ENCODE measurements at regions not wholly inside any gene's neighbourhood (a gene's known extent, or its start where the extent isn't known, plus 50 kb on each side); places are given as distances from the start of the nearest gene placed in this dataset.

DNA sequence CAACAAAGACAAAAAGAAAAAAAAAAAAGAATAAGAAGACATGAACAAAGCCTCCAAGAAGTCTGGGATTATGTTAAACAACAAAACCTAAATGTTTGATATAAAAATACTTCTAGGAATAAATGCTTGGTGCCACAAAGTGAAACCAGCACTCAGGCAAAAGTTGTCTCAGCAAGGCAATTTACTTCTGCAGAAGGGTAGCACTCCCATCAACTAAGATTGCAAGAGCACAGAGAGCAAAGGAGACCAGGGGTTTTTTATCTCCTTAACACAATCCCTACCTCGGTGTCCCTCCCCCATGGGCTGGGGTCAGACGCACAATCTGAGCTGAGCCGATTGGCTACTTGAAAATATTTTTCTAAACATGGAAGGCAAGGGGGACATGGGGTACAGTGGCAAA, 381.3 kb upstream of the SLC24A2 start:
- no peak for TF ChIP-seq CTCF (IDR thresholded peaks at IDR 0.05; ENCODE audit: unreplicated experiment)
- H3K36me3 Mint-ChIP-seq (ENCODE audit: insufficient read depth) = peaks cover 5% of the 10 kb centered on the region
- H3K9me3 Mint-ChIP-seq (ENCODE audit: low read depth) = peaks cover 58% of the 10 kb centered on the region
- no peaks in the 10 kb centered on the region for H3K27me3 Mint-ChIP-seq
- no peaks in the 10 kb centered on the region for H3K4me1 Mint-ChIP-seq (ENCODE audit: low read depth)
- no peak overlapping the region for H3K4me3 Mint-ChIP-seq (ENCODE audit: low read depth)
- H3K27ac Mint-ChIP-seq = no peak overlapping the region
- no peak for DNase-seq (ENCODE audit: low spot score, unreplicated experiment)

DNA sequence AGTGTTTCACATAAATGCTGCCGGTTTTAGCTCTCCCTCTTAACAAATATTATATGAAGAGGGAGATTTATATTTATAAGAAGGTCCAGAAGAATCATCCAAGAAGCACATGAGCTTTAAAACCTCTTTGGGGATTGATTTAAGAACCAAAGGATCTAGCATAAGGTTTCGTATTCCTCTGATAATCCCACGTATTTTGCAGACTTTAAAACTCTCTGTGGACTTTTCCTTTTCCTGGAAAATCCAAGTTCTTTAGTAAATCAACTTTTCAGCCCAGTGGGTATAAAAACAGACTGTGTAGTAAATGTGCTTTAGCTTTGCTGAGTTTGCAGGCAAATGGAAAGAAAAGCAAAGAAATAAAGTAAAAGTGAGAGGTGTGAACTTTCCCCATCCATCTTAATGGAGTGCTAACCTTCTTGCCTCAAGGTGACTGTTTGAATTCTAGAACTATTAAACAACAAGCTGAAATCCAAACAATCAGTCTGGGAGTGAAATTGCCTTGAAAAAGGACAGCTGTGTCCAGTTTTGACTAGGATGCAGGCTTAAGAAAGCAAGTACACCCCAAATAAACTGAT, 363.4 kb upstream of the SLC24A2 start:
- DNase-seq (ENCODE audit: low spot score, unreplicated experiment) = no peak
- Mint-ChIP-seq H3K4me3 (ENCODE audit: low read depth) (no peak overlapping the region), H3K36me3 (ENCODE audit: insufficient read depth) (no peaks in the 10 kb centered on the region), H3K27ac (no peak overlapping the region), H3K9me3 (ENCODE audit: low read depth) (no peaks in the 10 kb centered on the region), H3K4me1 (ENCODE audit: low read depth) (no peaks in the 10 kb centered on the region), H3K27me3 (no peaks in the 10 kb centered on the region)
- no peak for TF ChIP-seq CTCF (IDR thresholded peaks at IDR 0.05; ENCODE audit: unreplicated experiment)

- Mint-ChIP-seq H3K9me3 (ENCODE audit: low read depth) (no peaks in the 10 kb centered on the region), H3K27me3 (no peaks in the 10 kb centered on the region), H3K4me3 (ENCODE audit: low read depth) (no peak overlapping the region), H3K36me3 (ENCODE audit: insufficient read depth) (no peaks in the 10 kb centered on the region), H3K4me1 (ENCODE audit: low read depth) (peaks cover 14% of the 10 kb centered on the region), H3K27ac (no peak overlapping the region)
- DNase-seq (ENCODE audit: low spot score, unreplicated experiment) = no peak
- no peak for TF ChIP-seq CTCF (IDR thresholded peaks at IDR 0.05; ENCODE audit: unreplicated experiment)
Observed at GRCh38 chr9:20148416-20148815, 359.6 kb upstream of the SLC24A2 start.

DNA sequence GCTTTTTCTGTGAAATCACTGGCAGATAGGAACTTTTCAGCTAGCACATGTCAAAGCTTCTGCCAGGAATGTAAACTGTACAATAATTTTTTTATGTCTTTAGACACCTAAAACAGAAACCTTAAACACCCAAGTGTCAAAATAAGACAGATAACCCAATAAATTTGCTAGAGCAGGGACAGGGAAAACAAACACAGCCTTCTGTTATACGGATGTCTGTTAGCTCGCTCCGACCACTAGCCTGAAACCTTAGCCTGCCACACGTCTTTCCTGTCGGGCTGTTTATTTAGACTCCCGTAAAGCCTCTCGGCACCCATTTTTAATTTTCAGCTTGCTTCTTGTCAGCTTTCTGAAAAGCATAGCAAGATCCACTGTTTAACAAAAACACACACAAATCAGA, 355.4 kb upstream of the SLC24A2 start:
- Mint-ChIP-seq H3K4me3 (ENCODE audit: low read depth) (peak overlapping the region; percentile 33), H3K9me3 (ENCODE audit: low read depth) (no peaks in the 10 kb centered on the region), H3K27ac (no peak overlapping the region), H3K27me3 (no peaks in the 10 kb centered on the region), H3K4me1 (ENCODE audit: low read depth) (peaks cover 22% of the 10 kb centered on the region), H3K36me3 (ENCODE audit: insufficient read depth) (no peaks in the 10 kb centered on the region)
- no peak for TF ChIP-seq CTCF (IDR thresholded peaks at IDR 0.05; ENCODE audit: unreplicated experiment)
- DNase-seq (ENCODE audit: low spot score, unreplicated experiment) = no peak

GRCh38 chr9:20139763-20140290, 351.0 kb upstream of the SLC24A2 start:
- TF ChIP-seq CTCF (IDR thresholded peaks at IDR 0.05; ENCODE audit: unreplicated experiment) = no peak
- no peaks in the 10 kb centered on the region for H3K9me3 Mint-ChIP-seq (ENCODE audit: low read depth)
- H3K4me1 Mint-ChIP-seq (ENCODE audit: low read depth) = peaks cover 22% of the 10 kb centered on the region
- no peaks in the 10 kb centered on the region for H3K36me3 Mint-ChIP-seq (ENCODE audit: insufficient read depth)
- peak overlapping the region; percentile 26 for H3K27ac Mint-ChIP-seq
- no peak overlapping the region for H3K4me3 Mint-ChIP-seq (ENCODE audit: low read depth)
- no peaks in the 10 kb centered on the region for H3K27me3 Mint-ChIP-seq
- DNase-seq (ENCODE audit: low spot score, unreplicated experiment) = no peak
